Glutamatergic neuron (in vitro differentiated cells): ENCODE measurements at regions not wholly inside any gene's neighbourhood (a gene's known extent, or its start where the extent isn't known, plus 50 kb on each side); places are given as distances from the start of the nearest gene placed in this dataset.
A peak's percentile ranks its signal among the peaks of the same experiment; 100 is the strongest.

Source experiments
- DNase-seq: peaks from one replicate; pipeline ENCODE4 v3.0.0; 2022
- H3K27ac Mint-ChIP-seq: one replicate; pipeline ENCODE4 v1.8.0; 2020; ENCODE audit warnings: mild to moderate bottlenecking, mixed read lengths, inconsistent platforms; ENCODE audit not compliant: unreplicated experiment
- H3K27me3 Mint-ChIP-seq: one replicate; pipeline ENCODE4 v1.8.0; 2020; ENCODE audit warnings: mild to moderate bottlenecking, moderate library complexity, mixed read lengths, inconsistent platforms; ENCODE audit not compliant: unreplicated experiment
- H3K36me3 Mint-ChIP-seq: one replicate; pipeline ENCODE4 v1.8.0; 2020; ENCODE audit warnings: mild to moderate bottlenecking, mixed read lengths, inconsistent platforms; ENCODE audit not compliant: unreplicated experiment
- H3K4me1 Mint-ChIP-seq: one replicate; pipeline ENCODE4 v1.8.0; 2020; ENCODE audit warnings: mild to moderate bottlenecking, low read depth, mixed read lengths, inconsistent platforms; ENCODE audit not compliant: unreplicated experiment
- H3K4me3 Mint-ChIP-seq: one replicate; pipeline ENCODE4 v1.8.0; 2020; ENCODE audit warnings: mild to moderate bottlenecking, mixed read lengths, inconsistent platforms; ENCODE audit not compliant: unreplicated experiment
- H3K9me3 Mint-ChIP-seq: one replicate; pipeline ENCODE4 v1.8.0; 2020; ENCODE audit warnings: mild to moderate bottlenecking, moderate library complexity, mixed read lengths, inconsistent platforms; ENCODE audit not compliant: unreplicated experiment
- CTCF ChIP-seq: fragments of 200-600 bp; sonication (generic); IDR thresholded peaks from one replicate; pipeline ENCODE4 v1.5.0; 2021; ENCODE audit not compliant: partially characterized antibody, unreplicated experiment

GRCh38 chr18:46378126-46378863 lies 274.1 kb downstream of the HAUS1 start:
- no peak for TF ChIP-seq CTCF

GRCh38 chr18:46378864-46379207 lies 274.7 kb downstream of the HAUS1 start:
- Mint-ChIP-seq H3K27ac (peak overlapping the region; percentile 20), H3K4me1 (peaks cover 27% of the 10 kb centered on the region), H3K36me3 (no peaks in the 10 kb centered on the region), H3K27me3 (peaks cover 14% of the 10 kb centered on the region), H3K4me3 (no peak overlapping the region), H3K9me3 (peaks cover 9% of the 10 kb centered on the region)
- no peak for DNase-seq
- TF ChIP-seq CTCF: no peak

More at GRCh38 chr18:46378126-46378863, 274.1 kb downstream of the HAUS1 start:
- no peak for DNase-seq
- peak overlapping the region; percentile 65 for H3K4me3 Mint-ChIP-seq
- H3K27ac Mint-ChIP-seq: peak overlapping the region; percentile 20
- H3K9me3 Mint-ChIP-seq: peaks cover 9% of the 10 kb centered on the region
- H3K4me1 Mint-ChIP-seq: peaks cover 30% of the 10 kb centered on the region
- peaks cover 16% of the 10 kb centered on the region for H3K27me3 Mint-ChIP-seq
- no peaks in the 10 kb centered on the region for H3K36me3 Mint-ChIP-seq

- Mint-ChIP-seq H3K4me1 (peaks cover 27% of the 10 kb centered on the region), H3K27me3 (peaks cover 14% of the 10 kb centered on the region), H3K4me3 (peak overlapping the region; percentile 55), H3K27ac (peak overlapping the region; percentile 20), H3K9me3 (peaks cover 11% of the 10 kb centered on the region), H3K36me3 (peaks cover 4% of the 10 kb centered on the region)
- DNase-seq: no peak
- no peak for TF ChIP-seq CTCF
These were observed 275.3 kb downstream of the HAUS1 start for GRCh38 chr18:46379323-46379950.

- no peak for DNase-seq
- H3K27ac Mint-ChIP-seq: peak overlapping the region; percentile 50
- H3K4me3 Mint-ChIP-seq: peak overlapping the region; percentile 37
- peaks cover 10% of the 10 kb centered on the region for H3K9me3 Mint-ChIP-seq
- H3K27me3 Mint-ChIP-seq: peaks cover 11% of the 10 kb centered on the region
- TF ChIP-seq CTCF: no peak
- H3K4me1 Mint-ChIP-seq: peaks cover 29% of the 10 kb centered on the region
- H3K36me3 Mint-ChIP-seq: peaks cover 5% of the 10 kb centered on the region
These were observed 271.9 kb downstream of the LOXHD1 start for GRCh38 chr18:46385124-46385523.

GRCh38 chr18:46386788-46387187 lies 270.2 kb downstream of the LOXHD1 start:
- Mint-ChIP-seq H3K27me3 (peaks cover 8% of the 10 kb centered on the region), H3K27ac (no peak overlapping the region), H3K9me3 (peaks cover 10% of the 10 kb centered on the region), H3K4me3 (no peak overlapping the region), H3K4me1 (peaks cover 28% of the 10 kb centered on the region), H3K36me3 (peaks cover 5% of the 10 kb centered on the region)
- TF ChIP-seq CTCF: no peak
- DNase-seq: no peak
